ENCODE measurements at regions not wholly inside any gene's neighbourhood (a gene's known extent, or its start where the extent isn't known, plus 50 kb on each side); places are given as distances from the start of the nearest gene placed in this dataset.

DNA sequence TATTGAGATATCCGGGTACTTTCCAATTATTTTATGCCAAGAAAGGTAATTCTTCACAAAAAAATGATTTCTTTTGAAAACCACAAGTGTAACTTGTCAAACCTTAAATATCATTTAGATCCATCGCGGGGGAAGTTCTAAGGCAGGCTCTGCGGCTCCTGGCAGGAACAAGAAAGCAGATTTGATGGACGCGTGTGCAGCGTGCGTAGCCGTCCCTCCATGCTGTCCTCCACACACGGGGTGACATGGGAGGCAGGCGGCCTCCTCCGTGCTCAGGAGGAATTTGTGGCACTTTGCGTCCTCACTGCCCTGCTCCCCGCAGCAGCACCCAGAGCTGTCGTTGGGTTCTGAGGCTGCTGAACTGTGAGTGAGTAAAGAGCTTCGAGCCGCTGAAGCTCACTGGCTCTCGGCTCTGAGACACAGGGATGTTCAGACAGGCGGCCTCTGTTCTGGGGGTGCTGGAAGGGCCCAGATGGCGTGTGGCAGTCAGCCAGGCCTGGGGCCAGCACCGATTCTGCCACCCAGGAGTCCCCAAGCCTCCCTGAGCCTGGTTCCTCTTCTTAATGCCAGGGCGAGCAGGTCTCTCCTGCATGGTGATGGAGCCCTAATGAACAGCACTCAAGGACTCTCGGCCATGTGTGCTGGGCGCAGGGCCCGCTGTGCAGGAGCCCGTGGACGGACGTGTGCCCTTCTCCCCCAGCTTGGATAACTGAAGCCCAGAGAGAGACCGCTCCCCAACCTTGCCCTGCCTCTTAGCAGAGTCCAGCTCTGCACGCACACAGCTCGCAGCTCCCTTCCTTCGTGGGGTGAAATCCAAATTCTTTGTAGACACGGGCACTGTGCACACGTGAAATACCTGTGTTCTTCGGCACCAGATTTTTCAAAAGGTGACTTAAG is 185.4 kb upstream of the SHH start:
- WGBS, 10 experiments = 27 to 85% (median 74%) methylated on average over 3 to 17 of the region's 35 CpGs; no CpG with 5 or more reads in 1 of the 10 experiments
- in situ Hi-C loops (cut with MboI; ENCODE audit: low pct_unique_long_range_greater_than_20kb in 2 of 9, low sequenced_read_pairs in 9 of 9, unreplicated experiment in 9 of 9) = no loop called here
- no peak overlapping the region for H3K4me3 ChIP-seq
- no peak for ATAC-seq (replicated peaks in 6 of 8)
- H3K4me1 ChIP-seq (replicated peaks in 1 of 2) = no peaks in the 10 kb centered on the region
- H3K27ac ChIP-seq = no peak overlapping the region

DNA sequence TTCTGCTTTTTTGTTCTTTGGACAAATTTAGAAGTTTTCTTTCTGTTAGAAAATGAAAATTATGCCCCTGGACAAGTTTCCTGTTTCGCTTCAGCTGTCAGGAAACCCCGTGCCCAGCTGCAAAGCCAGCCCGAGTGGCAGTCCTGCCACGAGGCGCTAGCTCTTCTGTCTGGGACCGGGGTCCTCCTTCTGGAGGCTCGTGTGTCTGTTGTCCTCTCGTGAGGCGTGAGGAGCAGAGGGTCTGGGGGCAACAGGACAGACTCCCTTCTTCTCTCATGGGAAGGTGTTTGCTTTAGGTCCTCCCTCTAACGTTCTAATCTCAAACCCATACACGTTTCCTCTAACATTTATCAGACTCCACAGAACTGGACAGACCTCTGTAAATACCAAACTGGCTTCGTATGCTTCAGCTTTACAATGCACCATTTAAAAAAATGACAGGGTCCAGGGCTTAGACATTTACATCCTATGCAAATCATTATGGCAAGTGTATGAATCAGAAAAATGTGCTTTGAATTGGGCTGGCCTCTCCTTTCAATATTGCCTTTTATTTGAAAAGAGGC is 184.5 kb upstream of the SHH start:
- ATAC-seq (replicated peaks in 6 of 8) = peak in 1 of 8 experiments; percentile 23
- Histone ChIP-seq H3K4me3 (no peak overlapping the region), H3K27ac (no peak overlapping the region), H3K4me1 (replicated peaks in 1 of 2) (no peaks in the 10 kb centered on the region)
- in situ Hi-C loops (cut with MboI; ENCODE audit: low pct_unique_long_range_greater_than_20kb in 2 of 9, low sequenced_read_pairs in 9 of 9, unreplicated experiment in 9 of 9) = no loop called here
- WGBS, 10 experiments = 0 to 81% (median 29%) methylated on average over 1 to 12 of the region's 12 CpGs

DNA sequence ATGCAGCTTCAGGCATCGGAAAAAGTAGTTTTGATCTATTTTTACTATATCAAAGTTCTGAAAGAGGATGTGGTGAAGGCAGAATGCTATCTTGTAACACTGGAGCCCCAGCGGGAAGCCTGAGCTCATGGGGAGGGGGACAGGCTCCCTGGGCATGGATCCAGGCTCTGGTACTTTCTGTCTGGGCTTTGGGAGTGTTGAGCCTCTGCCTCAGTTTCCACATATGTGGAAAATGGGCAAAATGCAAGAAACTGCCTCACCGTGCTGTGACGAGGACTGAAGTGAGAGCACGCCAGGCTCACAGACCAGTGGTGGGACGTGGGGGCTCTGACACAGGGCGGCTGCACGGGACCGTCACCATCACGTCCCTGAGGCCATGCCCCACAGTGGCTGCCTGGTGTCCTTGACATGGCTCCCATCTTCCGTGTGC is 182.9 kb upstream of the SHH start:
- in situ Hi-C loops (cut with MboI; ENCODE audit: low pct_unique_long_range_greater_than_20kb in 2 of 9, low sequenced_read_pairs in 9 of 9, unreplicated experiment in 9 of 9) = no loop called here
- no peaks in the 10 kb centered on the region for H3K4me1 ChIP-seq (replicated peaks in 1 of 2)
- 0 to 84% (median 62%) methylated on average over 2 to 6 of the region's 11 CpGs; no CpG with 5 or more reads in 5 of the 10 experiments for WGBS, 10 experiments

DNA sequence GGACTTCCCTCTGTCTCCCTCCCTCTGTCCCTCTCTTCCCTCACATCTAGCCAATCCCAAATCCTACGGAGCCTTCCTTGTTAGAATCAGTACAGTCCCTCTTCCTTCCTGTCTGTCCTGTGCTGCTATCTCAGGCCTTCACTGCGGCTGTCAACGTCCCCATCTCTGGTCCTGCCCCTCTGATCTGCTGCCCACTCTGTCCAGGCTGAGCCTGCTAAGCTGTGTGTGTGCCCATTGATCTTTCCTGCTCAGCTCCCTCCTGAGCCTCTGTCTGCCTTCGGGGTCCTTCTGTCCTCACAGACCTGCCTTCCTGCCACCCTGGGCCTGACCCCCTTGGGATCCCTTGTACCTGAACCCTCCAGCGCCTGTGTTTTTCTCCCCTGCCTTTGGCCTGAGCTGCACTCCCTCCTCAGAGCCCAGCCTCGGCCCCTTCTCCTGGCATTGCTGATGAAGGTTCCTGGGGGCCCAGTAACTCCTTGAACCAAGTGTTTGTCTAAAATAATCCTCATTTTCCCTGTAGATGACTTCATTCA is 182.1 kb upstream of the SHH start:
- in situ Hi-C loops (cut with MboI; ENCODE audit: low pct_unique_long_range_greater_than_20kb in 2 of 9, low sequenced_read_pairs in 9 of 9, unreplicated experiment in 9 of 9) = no loop called here

More for the DNA sequence above, 182.9 kb upstream of the SHH start:
- no peak for ATAC-seq (replicated peaks in 6 of 8)
- no peak overlapping the region for H3K4me3 ChIP-seq
- no peak overlapping the region for H3K27ac ChIP-seq

DNA sequence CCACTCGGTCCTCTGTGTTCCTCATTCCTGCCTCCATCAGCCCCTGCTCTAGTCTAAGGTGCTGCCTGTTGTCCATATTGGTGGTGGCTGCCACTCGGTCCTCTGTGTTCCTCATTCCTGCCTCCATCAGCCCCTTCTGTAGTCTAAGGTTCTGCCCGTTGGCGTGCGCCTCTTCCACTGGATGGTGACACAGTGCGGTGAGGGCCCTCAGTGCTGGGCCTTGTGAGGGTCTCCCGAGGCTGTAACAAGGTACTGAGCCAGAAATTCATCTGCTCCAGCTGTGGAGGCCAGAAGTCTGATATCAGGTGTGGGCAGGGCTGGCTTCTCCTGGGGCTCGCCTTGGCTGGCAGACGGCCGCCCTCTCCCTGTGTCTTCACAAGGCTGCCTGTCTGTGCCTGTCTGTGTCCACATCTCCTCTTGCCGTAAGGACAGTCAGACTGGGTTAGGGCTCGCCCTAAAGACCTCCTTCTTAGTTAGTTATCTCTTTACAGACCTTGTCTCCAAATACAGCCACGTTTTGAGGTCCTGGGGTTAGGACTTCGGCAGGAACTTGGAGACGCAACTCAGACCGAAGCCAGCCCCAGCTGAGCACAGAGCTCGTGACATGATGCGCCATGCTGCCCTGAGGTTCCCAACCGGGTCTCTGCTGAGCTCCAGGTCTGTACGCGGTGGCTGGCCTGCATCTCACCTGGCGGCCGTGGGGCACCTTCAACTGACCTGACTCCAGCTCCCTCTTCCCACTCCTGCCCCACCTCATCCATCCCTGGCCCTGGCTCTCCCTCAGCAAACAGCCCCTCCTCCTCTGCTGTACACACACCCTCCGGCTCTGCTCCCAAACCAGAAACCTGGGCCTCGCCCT is 181.4 kb upstream of the SHH start:
- no peak overlapping the region for H3K4me3 ChIP-seq
- WGBS, 10 experiments = 0 to 82% (median 71%) methylated on average over 1 to 10 of the region's 25 CpGs; no CpG with 5 or more reads in 1 of the 10 experiments
- no peak overlapping the region for H3K27ac ChIP-seq
- H3K4me1 ChIP-seq (replicated peaks in 1 of 2) = no peaks in the 10 kb centered on the region
- no peak for ATAC-seq (replicated peaks in 6 of 8)
- in situ Hi-C loops (cut with MboI; ENCODE audit: low pct_unique_long_range_greater_than_20kb in 2 of 9, low sequenced_read_pairs in 9 of 9, unreplicated experiment in 9 of 9) = no loop called here

More for the DNA sequence above, 182.1 kb upstream of the SHH start:
- WGBS, 10 experiments = 0 to 72% (median 60%) methylated on average over 1 to 4 of the region's 6 CpGs; no CpG with 5 or more reads in 3 of the 10 experiments
- no peak overlapping the region for H3K4me3 ChIP-seq
- H3K27ac ChIP-seq = no peak overlapping the region
- ATAC-seq (replicated peaks in 6 of 8) = no peak
- no peaks in the 10 kb centered on the region for H3K4me1 ChIP-seq (replicated peaks in 1 of 2)

DNA sequence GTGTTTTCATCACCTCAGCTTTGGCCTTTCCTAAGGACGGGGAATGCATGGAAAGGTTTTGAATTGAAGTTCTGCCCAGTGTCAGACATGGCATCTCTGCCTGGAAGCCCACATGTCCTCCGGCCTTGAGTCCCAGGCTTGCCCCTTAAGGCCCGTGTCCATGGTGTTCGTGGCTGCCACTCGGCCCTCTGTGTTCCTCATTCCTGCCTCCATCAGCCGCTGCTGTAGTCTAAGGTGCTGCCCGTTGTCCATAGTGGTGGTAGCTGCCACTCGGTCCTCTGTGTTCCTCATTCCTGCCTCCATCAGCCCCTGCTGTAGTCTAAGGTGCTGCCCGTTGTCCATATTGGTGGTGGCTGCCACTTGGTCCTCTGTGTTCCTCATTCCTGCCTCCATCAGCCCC is 180.7 kb upstream of the SHH start:
- no peak overlapping the region for H3K4me3 ChIP-seq
- no peak overlapping the region for H3K27ac ChIP-seq
- 0 to 73% (median 60%) methylated on average over 1 to 7 of the region's 9 CpGs; no CpG with 5 or more reads in 3 of the 10 experiments for WGBS, 10 experiments
- no peaks in the 10 kb centered on the region for H3K4me1 ChIP-seq (replicated peaks in 1 of 2)
- in situ Hi-C loops (cut with MboI; ENCODE audit: low pct_unique_long_range_greater_than_20kb in 2 of 9, low sequenced_read_pairs in 9 of 9, unreplicated experiment in 9 of 9) = no loop called here
- ATAC-seq (replicated peaks in 6 of 8) = no peak

DNA sequence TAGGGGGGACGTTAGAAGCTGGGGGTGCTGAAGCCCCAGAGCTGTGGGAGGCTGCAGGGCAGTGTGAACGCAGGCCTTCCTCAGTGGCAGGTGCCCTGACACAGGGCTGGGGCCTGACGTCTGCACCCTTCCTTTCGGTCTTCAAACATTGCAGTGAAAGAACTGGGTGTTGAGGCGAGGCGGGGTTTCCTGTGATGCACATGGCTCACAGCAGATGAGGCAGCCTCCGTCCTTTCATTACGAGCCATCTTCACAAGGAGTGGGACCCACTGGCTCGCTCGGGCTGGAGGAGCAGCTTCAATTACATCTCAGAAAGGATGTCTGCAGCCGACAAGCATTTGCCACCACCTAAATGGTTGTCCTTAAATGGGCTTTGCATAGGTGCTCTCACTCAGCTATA is 180.3 kb upstream of the SHH start:
- ATAC-seq (replicated peaks in 6 of 8) = no peak
- no peaks in the 10 kb centered on the region for H3K4me1 ChIP-seq (replicated peaks in 1 of 2)
- no peak overlapping the region for H3K4me3 ChIP-seq
- 10 to 100% (median 35%) methylated on average over 1 to 6 of the region's 11 CpGs; no CpG with 5 or more reads in 3 of the 10 experiments for WGBS, 10 experiments
- in situ Hi-C loops (cut with MboI; ENCODE audit: low pct_unique_long_range_greater_than_20kb in 2 of 9, low sequenced_read_pairs in 9 of 9, unreplicated experiment in 9 of 9) = no loop called here
- H3K27ac ChIP-seq = no peak overlapping the region

DNA sequence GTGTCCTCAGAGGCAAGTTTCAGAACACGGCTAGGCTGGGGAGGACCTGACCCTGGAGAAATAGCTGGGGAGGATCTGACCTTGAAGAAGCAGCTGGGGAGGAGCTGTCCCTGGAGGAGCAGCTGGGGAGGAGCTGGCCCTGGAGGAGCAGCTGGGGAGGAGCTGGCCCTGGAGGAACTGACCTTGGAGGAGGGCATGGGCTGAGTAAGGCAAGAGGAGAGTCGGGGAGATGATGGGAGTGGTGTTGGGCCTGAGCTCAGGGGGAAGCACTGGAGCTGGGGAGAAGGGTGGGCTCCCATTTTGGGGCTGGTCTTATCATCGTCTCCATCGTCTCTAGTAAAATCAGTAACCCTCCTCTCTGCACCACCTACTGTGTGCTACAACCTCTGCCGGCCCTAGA is 179.8 kb upstream of the SHH start:
- no peaks in the 10 kb centered on the region for H3K4me1 ChIP-seq (replicated peaks in 1 of 2)
- H3K27ac ChIP-seq = no peak overlapping the region
- no peak for ATAC-seq (replicated peaks in 6 of 8)
- in situ Hi-C loops (cut with MboI; ENCODE audit: low pct_unique_long_range_greater_than_20kb in 2 of 9, low sequenced_read_pairs in 9 of 9, unreplicated experiment in 9 of 9) = no loop called here
- WGBS, 10 experiments = 0 to 100% (median 34%) methylated on average over 1 to 4 of the region's 5 CpGs; no CpG with 5 or more reads in 4 of the 10 experiments
- no peak overlapping the region for H3K4me3 ChIP-seq

DNA sequence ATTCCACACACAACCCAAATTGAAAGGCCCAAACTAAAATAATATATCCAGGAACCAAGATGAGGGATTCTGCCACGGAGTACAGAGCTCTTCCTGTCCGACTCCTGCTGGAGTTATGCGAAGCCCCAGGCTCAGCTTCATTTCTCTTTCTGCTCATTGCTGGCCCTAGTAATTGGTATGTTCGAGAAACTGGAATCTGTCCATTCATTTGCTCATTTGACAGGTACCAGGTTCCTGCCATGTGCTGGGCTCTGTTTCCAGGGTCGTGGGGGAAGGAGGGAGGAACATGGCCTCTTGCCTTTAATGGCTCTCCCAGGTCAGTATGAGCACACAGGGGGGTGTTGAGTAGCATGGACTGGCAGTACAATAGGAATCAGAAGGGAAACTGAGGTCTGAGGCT is 179.2 kb upstream of the SHH start:
- WGBS, 10 experiments = 0 to 73% (median 39%) methylated on average over 1 to 5 of the region's 5 CpGs; no CpG with 5 or more reads in 2 of the 10 experiments
- no peak for ATAC-seq (replicated peaks in 6 of 8)
- H3K4me3 ChIP-seq = no peak overlapping the region
- no peak overlapping the region for H3K27ac ChIP-seq
- in situ Hi-C loops (cut with MboI; ENCODE audit: low pct_unique_long_range_greater_than_20kb in 2 of 9, low sequenced_read_pairs in 9 of 9, unreplicated experiment in 9 of 9) = no loop called here
- no peaks in the 10 kb centered on the region for H3K4me1 ChIP-seq (replicated peaks in 1 of 2)

DNA sequence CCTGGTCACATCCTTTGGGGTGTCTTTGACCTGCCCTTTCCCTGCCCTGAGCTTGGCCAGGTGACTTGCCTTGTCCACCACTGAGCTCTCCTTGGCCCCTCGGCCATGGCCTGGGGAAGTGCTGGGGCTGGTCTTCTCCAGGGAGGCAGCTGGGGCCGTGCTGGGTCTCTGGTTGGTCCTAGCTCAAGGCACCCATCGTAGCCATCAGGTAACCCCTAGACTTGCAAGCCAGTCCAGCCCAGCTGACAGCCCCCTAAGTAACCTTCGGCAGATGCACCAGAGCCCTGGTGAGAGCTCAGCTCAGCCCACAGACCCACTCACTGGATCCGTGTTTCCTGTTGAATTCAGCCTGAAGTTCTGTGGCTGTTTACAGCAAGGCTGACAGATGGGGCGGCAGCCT is 176.2 kb upstream of the SHH start:
- Histone ChIP-seq H3K27ac (no peak overlapping the region), H3K4me1 (replicated peaks in 1 of 2) (no peaks in the 10 kb centered on the region), H3K4me3 (no peak overlapping the region)
- ATAC-seq (replicated peaks in 6 of 8) = no peak
- in situ Hi-C loops (cut with MboI; ENCODE audit: low pct_unique_long_range_greater_than_20kb in 2 of 9, low sequenced_read_pairs in 9 of 9, unreplicated experiment in 9 of 9) = no loop called here
- WGBS, 10 experiments = 0 to 83% (median 51%) methylated on average over 1 to 4 of the region's 6 CpGs; no CpG with 5 or more reads in 5 of the 10 experiments

DNA sequence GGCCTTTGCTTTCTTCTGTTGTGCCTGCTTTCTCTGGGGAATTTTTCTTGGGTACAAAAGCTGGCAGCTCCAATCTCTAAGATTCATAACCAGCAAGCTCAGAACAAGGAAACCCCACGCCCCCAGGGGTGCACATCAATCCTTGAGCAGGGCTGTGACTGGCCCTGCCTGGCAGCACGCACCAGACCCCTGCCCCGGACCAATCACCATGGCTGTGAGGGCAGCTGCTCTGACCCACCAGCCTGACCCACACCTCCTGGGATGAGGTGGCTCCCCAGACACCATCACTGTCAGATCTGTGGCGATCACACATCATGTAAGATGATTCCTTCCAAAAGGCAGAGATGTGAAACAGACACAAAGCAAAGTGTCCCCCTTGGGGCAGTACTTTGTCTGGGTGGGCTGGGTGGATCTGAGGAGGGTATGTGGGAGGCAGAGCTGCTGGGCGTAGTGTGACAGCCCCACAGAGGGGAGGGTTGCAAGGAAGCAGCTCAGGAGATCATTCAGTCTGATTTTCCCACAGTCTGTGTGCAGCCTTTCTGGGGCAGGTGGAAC is 175.5 kb upstream of the SHH start:
- in situ Hi-C loops (cut with MboI; ENCODE audit: low pct_unique_long_range_greater_than_20kb in 2 of 9, low sequenced_read_pairs in 9 of 9, unreplicated experiment in 9 of 9) = no loop called here

DNA sequence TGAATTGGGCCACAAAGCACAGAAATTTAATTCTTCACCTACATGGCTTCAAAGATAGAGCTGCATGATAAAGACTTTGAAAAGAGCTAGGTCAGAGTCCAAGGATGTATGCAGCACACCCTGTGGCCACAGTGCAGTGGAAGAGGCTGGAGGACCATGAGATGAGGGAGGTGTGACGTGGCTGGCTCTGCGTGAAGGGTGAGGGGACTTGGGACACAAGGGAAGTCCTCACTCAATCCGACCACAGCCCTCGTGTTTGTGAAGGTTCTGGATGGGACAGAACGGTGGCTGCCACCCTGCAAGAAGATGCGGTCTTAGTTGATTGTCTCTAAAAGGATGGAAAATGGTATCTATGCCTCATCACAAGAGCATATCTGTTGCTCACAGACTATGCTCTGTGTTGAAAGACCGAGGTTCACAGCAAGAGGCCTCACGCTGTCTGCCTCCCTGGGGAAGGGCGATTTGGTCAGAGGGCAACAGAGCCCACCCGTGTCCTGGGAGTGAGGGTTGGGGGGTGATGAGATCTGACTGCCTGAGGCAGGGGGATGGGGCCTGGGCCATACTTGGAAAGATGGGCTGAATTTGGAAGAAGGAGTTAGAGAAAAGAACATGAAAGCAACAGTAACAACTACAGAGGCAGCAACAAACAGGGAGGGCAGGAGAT is 174.4 kb upstream of the SHH start:
- H3K4me1 ChIP-seq (replicated peaks in 1 of 2) = no peaks in the 10 kb centered on the region
- no peak for ATAC-seq (replicated peaks in 6 of 8)
- no peak overlapping the region for H3K4me3 ChIP-seq
- no peak overlapping the region for H3K27ac ChIP-seq
- WGBS, 10 experiments = 0 to 83% (median 22%) methylated on average over 1 to 5 of the region's 10 CpGs; no CpG with 5 or more reads in 3 of the 10 experiments
- in situ Hi-C loops (cut with MboI; ENCODE audit: low pct_unique_long_range_greater_than_20kb in 2 of 9, low sequenced_read_pairs in 9 of 9, unreplicated experiment in 9 of 9) = no loop called here

More for the DNA sequence above, 175.5 kb upstream of the SHH start:
- no peak for ATAC-seq (replicated peaks in 6 of 8)
- 0 to 56% (median 20%) methylated on average over 1 to 5 of the region's 5 CpGs; no CpG with 5 or more reads in 7 of the 10 experiments for WGBS, 10 experiments
- H3K4me1 ChIP-seq (replicated peaks in 1 of 2) = no peaks in the 10 kb centered on the region
- no peak overlapping the region for H3K4me3 ChIP-seq
- H3K27ac ChIP-seq = no peak overlapping the region
